Gastrocnemius medialis (tissue), 4 donors: ENCODE measurements at regions not wholly inside any gene's neighbourhood (a gene's known extent, or its start where the extent isn't known, plus 50 kb on each side); places are given as distances from the start of the nearest gene placed in this dataset.

ENCODE experiments used
- POLR2A ChIP-seq, 2 donors: fragments of 450-650 bp; IDR thresholded peaks; one replicate each; pipeline ENCODE4 v1.6.1; 2017; ENCODE audit warnings: antibody characterized with exemption in 2 of 2, mild to moderate bottlenecking in 2 of 2, moderate library complexity in 2 of 2
- TF ChIP-seq, protein P1 (sequence below), 5 experiments: fragments of 450-650 bp in 3 of 5; fragments of 200-600 bp in 2 of 5; sonication (generic) in 2 of 5; IDR thresholded peaks in 4 of 5; conservative IDR thresholded peaks in 1 of 5; 1 replicate in 4 of 5; 2 replicates in 1 of 5; pipeline ENCODE4 v1.5.1; 2016 to 2019; ENCODE audit warnings: antibody characterized with exemption in 5 of 5, mild to moderate bottlenecking in 3 of 5, moderate library complexity in 3 of 5

DNA sequence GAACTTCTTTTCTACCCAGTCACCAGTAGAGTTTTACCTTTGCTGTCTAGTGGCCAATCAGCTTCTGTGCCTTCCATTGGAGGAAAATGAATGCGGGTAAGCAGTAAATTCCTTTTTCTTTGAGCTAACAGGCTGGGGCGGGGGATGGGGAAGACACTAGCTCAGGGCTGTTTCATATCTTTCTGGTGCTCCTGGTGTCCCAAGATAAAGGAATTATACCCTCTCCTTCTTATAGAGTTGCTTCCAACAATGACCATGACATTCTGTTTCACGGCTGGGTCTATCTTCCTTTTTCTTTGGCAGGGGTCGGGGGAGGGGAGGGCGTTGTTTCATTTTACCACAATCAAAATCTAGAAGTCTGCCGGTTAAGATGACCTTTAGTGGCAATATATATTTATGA is 51.2 kb upstream of the RPS23 start:
- no peak for TF ChIP-seq POLR2A (IDR thresholded peaks at IDR 0.05)
- TF ChIP-seq, protein P1, sequence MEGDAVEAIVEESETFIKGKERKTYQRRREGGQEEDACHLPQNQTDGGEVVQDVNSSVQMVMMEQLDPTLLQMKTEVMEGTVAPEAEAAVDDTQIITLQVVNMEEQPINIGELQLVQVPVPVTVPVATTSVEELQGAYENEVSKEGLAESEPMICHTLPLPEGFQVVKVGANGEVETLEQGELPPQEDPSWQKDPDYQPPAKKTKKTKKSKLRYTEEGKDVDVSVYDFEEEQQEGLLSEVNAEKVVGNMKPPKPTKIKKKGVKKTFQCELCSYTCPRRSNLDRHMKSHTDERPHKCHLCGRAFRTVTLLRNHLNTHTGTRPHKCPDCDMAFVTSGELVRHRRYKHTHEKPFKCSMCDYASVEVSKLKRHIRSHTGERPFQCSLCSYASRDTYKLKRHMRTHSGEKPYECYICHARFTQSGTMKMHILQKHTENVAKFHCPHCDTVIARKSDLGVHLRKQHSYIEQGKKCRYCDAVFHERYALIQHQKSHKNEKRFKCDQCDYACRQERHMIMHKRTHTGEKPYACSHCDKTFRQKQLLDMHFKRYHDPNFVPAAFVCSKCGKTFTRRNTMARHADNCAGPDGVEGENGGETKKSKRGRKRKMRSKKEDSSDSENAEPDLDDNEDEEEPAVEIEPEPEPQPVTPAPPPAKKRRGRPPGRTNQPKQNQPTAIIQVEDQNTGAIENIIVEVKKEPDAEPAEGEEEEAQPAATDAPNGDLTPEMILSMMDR (IDR thresholded peaks at IDR 0.05 in 4 of 5, conservative IDR thresholded peaks at IDR 0.05 in 1 of 5): no peak
